Endothelial cell of umbilical vein (primary cell): ENCODE measurements at regions not wholly inside any gene's neighbourhood (a gene's known extent, or its start where the extent isn't known, plus 50 kb on each side); places are given as distances from the start of the nearest gene placed in this dataset.

ENCODE experiments used
- CTCF ChIP-seq, 2 donors: IDR thresholded peaks; 1 replicate in 1 of 2; 2 replicates in 1 of 2; pipeline ENCODE4 v1.5.1; 2011; ENCODE audit warnings: low read length in 2 of 2, mild to moderate bottlenecking in 2 of 2, moderate library complexity in 2 of 2, control low read depth in 1 of 2, inconsistent platforms in 1 of 2, low read depth in 1 of 2; ENCODE audit not compliant: insufficient read depth in 1 of 2; ENCODE audit errors: extremely low read depth in 1 of 2
- JUN ChIP-seq: IDR thresholded peaks from 2 replicates; pipeline ENCODE4 v1.6.1; 2011; ENCODE audit warnings: borderline replicate concordance, low read depth; ENCODE audit not compliant: insufficient read length, insufficient read depth
- MYC ChIP-seq: IDR thresholded peaks from one replicate; pipeline ENCODE4 v1.6.1; 2011; ENCODE audit warnings: mild to moderate bottlenecking, low read depth, low read length
- POLR2A ChIP-seq: IDR thresholded peaks from 2 replicates; pipeline ENCODE4 v1.6.1; 2012; ENCODE audit warnings: low read depth, mild to moderate bottlenecking, control low read depth, low read length
- POLR2AphosphoS5 ChIP-seq: IDR thresholded peaks from 2 replicates; pipeline ENCODE4 v1.6.1; 2012; ENCODE audit warnings: low read depth, mild to moderate bottlenecking, control low read depth, low read length, moderate library complexity; ENCODE audit not compliant: insufficient read depth

- TF ChIP-seq POLR2A (no peak), CTCF (IDR thresholded peaks at IDR 0.05; ENCODE audit: extremely low read depth in 1 of 2, insufficient read depth in 1 of 2, low read depth in 1 of 2, low read length in 2 of 2) (no peak), MYC (no peak), JUN (no peak), POLR2AphosphoS5 (no peak)
These were observed 1312.8 kb upstream of the ZEB2 start for GRCh38 chr2:145832681-145833080.
